Colonic mucosa (tissue), 4 donors: ENCODE measurements at regions not wholly inside any gene's neighbourhood (a gene's known extent, or its start where the extent isn't known, plus 50 kb on each side); places are given as distances from the start of the nearest gene placed in this dataset.
"Not testable (repeated sequence)": the region's sequence is repeated elsewhere in the genome, so short reads cannot be mapped to it uniquely, and the experiment has no call there.

Source experiments
- DNase-seq: peaks from one replicate; pipeline ENCODE4 v3.0.0-alpha.2; 2020
- H3K27ac ChIP-seq: fragments of 200-600 bp; one replicate; pipeline ENCODE4 v1.8.0; 2021
- H3K27me3 ChIP-seq: fragments of 200-600 bp; one replicate; pipeline ENCODE4 v1.8.0; 2021
- H3K36me3 ChIP-seq: fragments of 200-600 bp; one replicate; pipeline ENCODE4 v1.8.0; 2021
- H3K4me1 ChIP-seq: fragments of 200-600 bp; one replicate; pipeline ENCODE4 v1.8.0; 2021; ENCODE audit warnings: mild to moderate bottlenecking
- H3K4me3 ChIP-seq: fragments of 200-600 bp; one replicate; pipeline ENCODE4 v1.8.0; 2021
- H3K9ac ChIP-seq, 2 donors: one replicate each; pipeline ENCODE4 v1.7.0; 2013; ENCODE audit warnings: control low read depth in 2 of 2, low read depth in 2 of 2, low read length in 2 of 2
- H3K9me3 ChIP-seq: fragments of 200-600 bp; one replicate; pipeline ENCODE4 v1.8.0; 2021
- intact Hi-C: fragments of 100-400 bp; cut with DNase I; formaldehyde crosslinking; loops from one replicate; pipeline ENCODE4 v1.14.1; 2022
- TF ChIP-seq, protein P1 (sequence below): fragments of 200-600 bp; IDR thresholded peaks from one replicate; pipeline ENCODE4 v1.8.0; 2022; ENCODE audit warnings: antibody characterized with exemption, mild to moderate bottlenecking
- donor health status: healthy.
- donor health status: DM: no; HTN: no; CAD: no.
- donor health status: DM: no; HTN: no; CAD: no.

GRCh38 chr16:7772722-7773121 lies 440.1 kb downstream of the RBFOX1 start:
- TF ChIP-seq, protein P1, sequence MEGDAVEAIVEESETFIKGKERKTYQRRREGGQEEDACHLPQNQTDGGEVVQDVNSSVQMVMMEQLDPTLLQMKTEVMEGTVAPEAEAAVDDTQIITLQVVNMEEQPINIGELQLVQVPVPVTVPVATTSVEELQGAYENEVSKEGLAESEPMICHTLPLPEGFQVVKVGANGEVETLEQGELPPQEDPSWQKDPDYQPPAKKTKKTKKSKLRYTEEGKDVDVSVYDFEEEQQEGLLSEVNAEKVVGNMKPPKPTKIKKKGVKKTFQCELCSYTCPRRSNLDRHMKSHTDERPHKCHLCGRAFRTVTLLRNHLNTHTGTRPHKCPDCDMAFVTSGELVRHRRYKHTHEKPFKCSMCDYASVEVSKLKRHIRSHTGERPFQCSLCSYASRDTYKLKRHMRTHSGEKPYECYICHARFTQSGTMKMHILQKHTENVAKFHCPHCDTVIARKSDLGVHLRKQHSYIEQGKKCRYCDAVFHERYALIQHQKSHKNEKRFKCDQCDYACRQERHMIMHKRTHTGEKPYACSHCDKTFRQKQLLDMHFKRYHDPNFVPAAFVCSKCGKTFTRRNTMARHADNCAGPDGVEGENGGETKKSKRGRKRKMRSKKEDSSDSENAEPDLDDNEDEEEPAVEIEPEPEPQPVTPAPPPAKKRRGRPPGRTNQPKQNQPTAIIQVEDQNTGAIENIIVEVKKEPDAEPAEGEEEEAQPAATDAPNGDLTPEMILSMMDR: no peak
- H3K27me3 ChIP-seq: no peaks in the 10 kb centered on the region
- intact Hi-C loops: no loop called here
- H3K27ac ChIP-seq: no peak overlapping the region
- no peaks in the 10 kb centered on the region for H3K4me1 ChIP-seq
- no peaks in the 10 kb centered on the region for H3K36me3 ChIP-seq
- no peak for DNase-seq
- H3K4me3 ChIP-seq: no peak overlapping the region
- no peaks in the 10 kb centered on the region for H3K9me3 ChIP-seq
- no peak overlapping the region for H3K9ac ChIP-seq

GRCh38 chr16:7769091-7769490 lies 436.4 kb downstream of the RBFOX1 start:
- H3K27ac ChIP-seq, H3K36me3 ChIP-seq, H3K9me3 ChIP-seq, intact Hi-C loops, H3K9ac ChIP-seq, H3K4me1 ChIP-seq, DNase-seq, H3K4me3 ChIP-seq, H3K27me3 ChIP-seq: not testable (repeated sequence)

GRCh38 chr16:7765079-7765550 lies 432.5 kb downstream of the RBFOX1 start:
- Histone ChIP-seq H3K9me3 (no peaks in the 10 kb centered on the region), H3K9ac (no peak overlapping the region), H3K4me1 (no peaks in the 10 kb centered on the region), H3K27me3 (no peaks in the 10 kb centered on the region), H3K36me3 (no peaks in the 10 kb centered on the region), H3K4me3 (no peak overlapping the region), H3K27ac (no peak overlapping the region)
- no peak for DNase-seq
- TF ChIP-seq, protein P1: no peak
- intact Hi-C loops: no loop called here

GRCh38 chr16:7763111-7763510 lies 430.5 kb downstream of the RBFOX1 start:
- TF ChIP-seq, protein P1: no peak
- Histone ChIP-seq H3K27me3 (no peaks in the 10 kb centered on the region), H3K4me1 (no peaks in the 10 kb centered on the region), H3K36me3 (no peaks in the 10 kb centered on the region), H3K4me3 (no peak overlapping the region), H3K9me3 (no peaks in the 10 kb centered on the region), H3K27ac (no peak overlapping the region), H3K9ac (no peak overlapping the region)
- no peak for DNase-seq
- intact Hi-C loops: no loop called here
